SK-N-SH (cell line): ENCODE measurements at regions not wholly inside any gene's neighbourhood (a gene's known extent, or its start where the extent isn't known, plus 50 kb on each side); places are given as distances from the start of the nearest gene placed in this dataset.

Experiments
- CTCF ChIA-PET: fragments of 300-600, 350-600 bp; formaldehyde crosslinking; extraction: SDS; loops from one replicate; lab custom pipeline; 2021; lab: Yijun Ruan, JAX
- POLR2A ChIA-PET: fragments of 350-600 bp; sonication (Branson Sonifier 250); formaldehyde crosslinking; extraction: SDS; loops from one replicate; lab custom pipeline; 2020; ENCODE audit warnings: antibody characterized with exemption, inconsistent platforms; lab: Yijun Ruan, JAX
- DNase-seq: peaks from one replicate; pipeline ENCODE4 v3.0.0; 2012
- H2AFZ ChIP-seq: fragments of 200-600 bp; sonication (generic); 2 replicates; pipeline ENCODE4 v1.8.1; 2016; ENCODE audit warnings: antibody characterized with exemption, mild to moderate bottlenecking, low read depth
- H3F3A ChIP-seq: fragments of 200-600 bp; sonication (generic); replicated peaks from 2 replicates; pipeline ENCODE3; 2016; ENCODE audit warnings: antibody characterized with exemption, mild to moderate bottlenecking; ENCODE audit not compliant: insufficient read depth
- H3K27ac ChIP-seq, 2 experiments: fragments of 200-500 bp in 1 of 2; fragments of 200-600 bp in 1 of 2; sonication (Bioruptor generic) in 1 of 2; sonication (generic), shearing (Covaris generic) in 1 of 2; 2 replicates each; pipeline versions ENCODE4 v1.5.1 to v1.6.1; 2014 to 2016; ENCODE audit warnings: low read depth in 2 of 2, inconsistent platforms in 1 of 2, low read length in 1 of 2, mild to moderate bottlenecking in 1 of 2, mixed read lengths in 1 of 2
- H3K27me3 ChIP-seq: fragments of 200-600 bp; sonication (generic), shearing (Covaris generic); 2 replicates; pipeline ENCODE4 v1.6.1; 2016; ENCODE audit warnings: mixed run types; ENCODE audit not compliant: insufficient read depth
- H3K36me3 ChIP-seq, 2 experiments: fragments of 200-500 bp in 1 of 2; fragments of 200-600 bp in 1 of 2; sonication (Bioruptor generic) in 1 of 2; sonication (generic) in 1 of 2; replicated peaks in 1 of 2; 2 replicates each; pipeline versions ENCODE3 to v1.5.1; 2014 to 2016; ENCODE audit warnings: low read length in 1 of 2, mild to moderate bottlenecking in 1 of 2; ENCODE audit not compliant: insufficient read depth in 2 of 2, control insufficient read depth in 1 of 2
- H3K4me1 ChIP-seq, 2 experiments: fragments of 200-500 bp in 1 of 2; fragments of 200-600 bp in 1 of 2; sonication (Bioruptor generic) in 1 of 2; sonication (generic), shearing (Covaris generic) in 1 of 2; 2 replicates each; pipeline versions ENCODE4 v1.5.1 to v1.6.1; 2014 to 2016; ENCODE audit warnings: low read depth in 1 of 2, low read length in 1 of 2, mixed run types in 1 of 2; ENCODE audit not compliant: insufficient read depth in 2 of 2, control insufficient read depth in 1 of 2
- H3K4me2 ChIP-seq: fragments of 200-600 bp; sonication (generic), shearing (Covaris generic); 2 replicates; pipeline ENCODE4 v1.6.1; 2017; ENCODE audit warnings: mixed run types
- H3K4me3 ChIP-seq, 2 experiments: fragments of 200-500 bp in 1 of 2; fragments of 200-600 bp in 1 of 2; sonication (Bioruptor generic) in 1 of 2; sonication (generic), shearing (Covaris generic) in 1 of 2; 2 replicates each; pipeline versions ENCODE4 v1.5.1 to v1.8.1; 2014 to 2016; ENCODE audit warnings: low read depth in 2 of 2, inconsistent platforms in 1 of 2, low read length in 1 of 2, mild to moderate bottlenecking in 1 of 2, mixed read lengths in 1 of 2, moderate library complexity in 1 of 2
- H3K79me2 ChIP-seq: fragments of 200-600 bp; sonication (generic); 2 replicates; pipeline ENCODE4 v1.8.1; 2017; ENCODE audit warnings: mild to moderate bottlenecking; ENCODE audit not compliant: insufficient read depth
- H3K9ac ChIP-seq: fragments of 200-600 bp; sonication (generic); 2 replicates; pipeline ENCODE4 v1.6.1; 2017; ENCODE audit warnings: mixed run types
- H3K9me2 ChIP-seq: fragments of 200-600 bp; sonication (generic); 2 replicates; pipeline ENCODE4 v1.6.1; 2017; ENCODE audit warnings: mixed run types
- H3K9me3 ChIP-seq: fragments of 200-600 bp; sonication (generic); 2 replicates; pipeline ENCODE4 v1.6.1; 2017; ENCODE audit warnings: mixed run types, mild to moderate bottlenecking, moderate library complexity
- H4K20me1 ChIP-seq: fragments of 200-600 bp; sonication (generic); 2 replicates; pipeline ENCODE4 v1.6.1; 2017; ENCODE audit warnings: mild to moderate bottlenecking, mixed run types; ENCODE audit not compliant: insufficient read depth
- ELF1 ChIP-seq: IDR thresholded peaks from 2 replicates; pipeline ENCODE4 v1.4.0; 2012
- FOXM1 ChIP-seq: IDR thresholded peaks from 2 replicates; pipeline ENCODE4 v1.4.0; 2012; ENCODE audit warnings: low read depth, mild to moderate bottlenecking
- MEF2A ChIP-seq: IDR thresholded peaks from 2 replicates; pipeline ENCODE4 v1.4.0; 2012; ENCODE audit warnings: low read depth, borderline replicate concordance
- MXI1 ChIP-seq: IDR thresholded peaks from 2 replicates; pipeline ENCODE4 v1.6.1; 2012; ENCODE audit warnings: mild to moderate bottlenecking, low read depth, low read length, improper control_type of control experiment
- NFIC ChIP-seq: IDR thresholded peaks from 2 replicates; pipeline ENCODE4 v1.4.0; 2012; ENCODE audit warnings: borderline replicate concordance
- NRF1 ChIP-seq: IDR thresholded peaks from 2 replicates; pipeline ENCODE4 v1.6.1; 2012; ENCODE audit warnings: low read depth, mild to moderate bottlenecking, low read length
- PBX3 ChIP-seq: IDR thresholded peaks from 2 replicates; pipeline ENCODE4; 2012
- POLR2AphosphoS5 ChIP-seq: IDR thresholded peaks from 2 replicates; pipeline ENCODE4 v1.6.1; 2012; ENCODE audit warnings: low read depth, low read length
- RAD21 ChIP-seq: IDR thresholded peaks from 2 replicates; pipeline ENCODE4 v1.6.1; 2012; ENCODE audit warnings: mild to moderate bottlenecking, low read length
- RCOR1 ChIP-seq: fragments of 150-350 bp; IDR thresholded peaks from 2 replicates; pipeline ENCODE4 v1.6.1; 2017; ENCODE audit warnings: antibody characterized with exemption, low read length
- TAF1 ChIP-seq: IDR thresholded peaks from 2 replicates; pipeline ENCODE4 v1.6.1; 2012; ENCODE audit warnings: low read depth, mild to moderate bottlenecking, low read length, moderate library complexity, borderline replicate concordance
- TCF12 ChIP-seq: IDR thresholded peaks from 2 replicates; pipeline ENCODE4 v1.4.0; 2012
- USF1 ChIP-seq: IDR thresholded peaks from 2 replicates; pipeline ENCODE4 v1.4.0; 2012; ENCODE audit warnings: low read depth, borderline replicate concordance
- YY1 ChIP-seq: IDR thresholded peaks from 2 replicates; pipeline ENCODE4 v1.4.0; 2012; ENCODE audit warnings: low read depth, mild to moderate bottlenecking
- WGBS: methylation state at CpG from one replicate; pipeline ENCODE4 v1.1.6; 2017; ENCODE audit warnings: low lambda C conversion rate; 5-methylcytosine and 5-hydroxymethylcytosine counted together
- TF ChIP-seq, protein P1 (sequence below): IDR thresholded peaks from 2 replicates; pipeline ENCODE4 v1.4.0; 2012; ENCODE audit warnings: low read depth, borderline replicate concordance
- TF ChIP-seq, protein P2 (sequence below): IDR thresholded peaks from 2 replicates; pipeline ENCODE4 v1.4.0; 2012; ENCODE audit warnings: low read depth

- no peak overlapping the region for H3K27ac ChIP-seq
- TF ChIP-seq PBX3 (no peak), RCOR1 (no peak), RAD21 (no peak), NRF1 (no peak), MXI1 (no peak), MEF2A (no peak), NFIC (no peak), TCF12 (no peak), ELF1 (no peak), YY1 (no peak), TAF1 (no peak), FOXM1 (no peak), POLR2AphosphoS5 (no peak)
- TF ChIP-seq, protein P1, sequence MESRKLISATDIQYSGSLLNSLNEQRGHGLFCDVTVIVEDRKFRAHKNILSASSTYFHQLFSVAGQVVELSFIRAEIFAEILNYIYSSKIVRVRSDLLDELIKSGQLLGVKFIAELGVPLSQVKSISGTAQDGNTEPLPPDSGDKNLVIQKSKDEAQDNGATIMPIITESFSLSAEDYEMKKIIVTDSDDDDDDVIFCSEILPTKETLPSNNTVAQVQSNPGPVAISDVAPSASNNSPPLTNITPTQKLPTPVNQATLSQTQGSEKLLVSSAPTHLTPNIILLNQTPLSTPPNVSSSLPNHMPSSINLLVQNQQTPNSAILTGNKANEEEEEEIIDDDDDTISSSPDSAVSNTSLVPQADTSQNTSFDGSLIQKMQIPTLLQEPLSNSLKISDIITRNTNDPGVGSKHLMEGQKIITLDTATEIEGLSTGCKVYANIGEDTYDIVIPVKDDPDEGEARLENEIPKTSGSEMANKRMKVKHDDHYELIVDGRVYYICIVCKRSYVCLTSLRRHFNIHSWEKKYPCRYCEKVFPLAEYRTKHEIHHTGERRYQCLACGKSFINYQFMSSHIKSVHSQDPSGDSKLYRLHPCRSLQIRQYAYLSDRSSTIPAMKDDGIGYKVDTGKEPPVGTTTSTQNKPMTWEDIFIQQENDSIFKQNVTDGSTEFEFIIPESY: no peak
- TF ChIP-seq, protein P2, sequence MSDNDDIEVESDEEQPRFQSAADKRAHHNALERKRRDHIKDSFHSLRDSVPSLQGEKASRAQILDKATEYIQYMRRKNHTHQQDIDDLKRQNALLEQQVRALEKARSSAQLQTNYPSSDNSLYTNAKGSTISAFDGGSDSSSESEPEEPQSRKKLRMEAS: no peak
- TF ChIP-seq, all 33 proteins: peak for 0
- Histone ChIP-seq H3K9me3 (no peaks in the 10 kb centered on the region), H3F3A (peaks cover 2% of the 10 kb centered on the region), H3K4me3 (no peak overlapping the region), H3K4me2 (no peak overlapping the region), H3K36me3 (no peaks in the 10 kb centered on the region), H3K4me1 (peaks cover 0 to 12% of the 10 kb centered on the region in 2 experiments; a peak in 1 of 4 replicates), H3K79me2 (no peaks in the 10 kb centered on the region), H3K27me3 (no peaks in the 10 kb centered on the region), H3K9me2 (no peaks in the 10 kb centered on the region), H4K20me1 (no peaks in the 10 kb centered on the region), H2AFZ (no peak overlapping the region), H3K9ac (no peak overlapping the region)
- CTCF ChIA-PET: interaction anchor here (0.9 kb wide), 1 partner anchor 12 kb away, joined by 3 read pairs; no protein-coding TSS in a partner anchor
- POLR2A ChIA-PET: no interaction called here
- 41% methylated on average over 3 of the region's 3 CpGs for WGBS
- DNase-seq: no peak
Measured at GRCh38 chrX:124212622-124213021, 119.8 kb upstream of the TEX13D start.

DNA sequence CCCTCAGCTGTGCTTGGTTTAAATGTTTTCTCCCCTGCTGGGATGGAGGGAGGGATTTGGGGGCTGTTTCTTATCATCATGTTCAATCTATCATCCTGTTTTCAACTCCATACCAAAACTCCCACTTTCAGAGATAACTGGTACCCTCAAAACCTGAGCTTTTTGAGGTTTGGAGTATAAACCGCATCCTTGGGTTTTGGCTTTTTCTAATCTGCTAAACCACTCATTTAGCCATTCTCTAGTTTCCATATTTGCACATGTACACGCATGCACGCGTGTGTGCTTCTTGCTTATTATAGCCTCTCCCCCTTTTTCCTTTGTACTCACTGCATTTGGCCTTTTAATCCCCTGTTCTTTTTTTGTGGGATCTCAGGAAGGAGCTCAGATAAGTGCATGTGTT lies 116.7 kb upstream of the TEX13D start:
- Histone ChIP-seq H3K9me2 (no peaks in the 10 kb centered on the region), H4K20me1 (no peaks in the 10 kb centered on the region), H3K79me2 (no peaks in the 10 kb centered on the region), H3K4me1 (peaks cover 0 to 27% of the 10 kb centered on the region in 2 experiments; a peak in 1 of 4 replicates), H3K27ac (no peak overlapping the region), H3K4me2 (no peak overlapping the region), H3K9ac (no peak overlapping the region), H3K9me3 (no peaks in the 10 kb centered on the region), H3F3A (peaks cover 4% of the 10 kb centered on the region), H3K36me3 (no peaks in the 10 kb centered on the region), H3K27me3 (no peaks in the 10 kb centered on the region), H3K4me3 (no peak overlapping the region), H2AFZ (no peak overlapping the region)
- POLR2A ChIA-PET: no interaction called here
- no peak for DNase-seq
- TF ChIP-seq RCOR1 (no peak), USF1 (no peak), POLR2AphosphoS5 (no peak)
- TF ChIP-seq, protein P2: no peak
- 61% methylated on average over 4 of the region's 4 CpGs for WGBS
- CTCF ChIA-PET: no interaction called here
